ENCODE measurements at regions not wholly inside any gene's neighbourhood (a gene's known extent, or its start where the extent isn't known, plus 50 kb on each side); places are given as distances from the start of the nearest gene placed in this dataset.

DNA sequence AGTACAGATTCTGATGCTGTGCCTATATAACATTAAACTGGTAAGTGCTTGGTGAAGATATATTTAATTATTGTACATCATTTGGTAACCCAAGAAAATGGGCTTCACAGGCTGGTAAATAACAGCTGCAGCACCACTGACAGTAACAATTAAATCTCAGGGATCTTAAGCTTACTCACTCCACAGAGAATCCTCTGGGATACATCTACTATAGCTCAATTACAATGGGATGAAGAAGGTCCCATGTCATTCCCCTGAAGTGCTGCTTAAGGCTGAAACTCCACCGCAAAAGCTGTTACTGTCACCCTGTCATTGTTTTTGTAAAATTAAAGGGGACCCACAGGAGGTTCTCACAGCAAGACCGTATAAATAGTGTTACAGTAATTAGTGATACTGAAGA is 153.0 kb downstream of the IMPG2 start:
- Histone ChIP-seq H3K4me3 (ENCODE audit: low read depth, low read length) (no peak overlapping the region), H3K27me3 (ENCODE audit: control insufficient read depth, insufficient read depth, low read length) (no peaks in the 10 kb centered on the region), H3K36me3 (ENCODE audit: control insufficient read depth, insufficient read depth, low read length) (no peaks in the 10 kb centered on the region)
- DNase-seq (ENCODE audit: low read depth) = no peak
- TF ChIP-seq, protein P1, sequence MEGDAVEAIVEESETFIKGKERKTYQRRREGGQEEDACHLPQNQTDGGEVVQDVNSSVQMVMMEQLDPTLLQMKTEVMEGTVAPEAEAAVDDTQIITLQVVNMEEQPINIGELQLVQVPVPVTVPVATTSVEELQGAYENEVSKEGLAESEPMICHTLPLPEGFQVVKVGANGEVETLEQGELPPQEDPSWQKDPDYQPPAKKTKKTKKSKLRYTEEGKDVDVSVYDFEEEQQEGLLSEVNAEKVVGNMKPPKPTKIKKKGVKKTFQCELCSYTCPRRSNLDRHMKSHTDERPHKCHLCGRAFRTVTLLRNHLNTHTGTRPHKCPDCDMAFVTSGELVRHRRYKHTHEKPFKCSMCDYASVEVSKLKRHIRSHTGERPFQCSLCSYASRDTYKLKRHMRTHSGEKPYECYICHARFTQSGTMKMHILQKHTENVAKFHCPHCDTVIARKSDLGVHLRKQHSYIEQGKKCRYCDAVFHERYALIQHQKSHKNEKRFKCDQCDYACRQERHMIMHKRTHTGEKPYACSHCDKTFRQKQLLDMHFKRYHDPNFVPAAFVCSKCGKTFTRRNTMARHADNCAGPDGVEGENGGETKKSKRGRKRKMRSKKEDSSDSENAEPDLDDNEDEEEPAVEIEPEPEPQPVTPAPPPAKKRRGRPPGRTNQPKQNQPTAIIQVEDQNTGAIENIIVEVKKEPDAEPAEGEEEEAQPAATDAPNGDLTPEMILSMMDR (IDR thresholded peaks at IDR 0.05; ENCODE audit: insufficient read depth, low read length, poor library complexity, severe bottlenecking) = no peak

DNA sequence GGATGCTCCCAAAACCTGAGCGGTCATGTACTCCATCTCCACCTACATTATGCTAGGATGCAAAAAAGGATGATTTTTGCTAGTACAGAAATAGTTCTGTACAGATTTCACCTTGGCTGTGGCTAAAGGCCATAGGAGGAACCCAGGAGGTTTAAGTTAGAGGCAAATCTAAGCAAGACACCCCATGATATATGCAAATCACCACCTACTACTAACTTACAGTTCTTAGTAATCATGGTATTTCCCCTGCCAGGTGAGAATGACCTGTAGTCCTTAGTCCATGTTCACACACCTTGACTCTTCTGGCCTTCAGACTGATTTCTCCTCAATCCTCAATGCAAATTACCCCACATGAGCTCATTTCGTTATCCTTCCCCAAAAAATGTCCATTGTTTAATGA is 154.2 kb downstream of the IMPG2 start:
- Histone ChIP-seq H3K36me3 (ENCODE audit: control insufficient read depth, insufficient read depth, low read length) (no peaks in the 10 kb centered on the region), H3K27me3 (ENCODE audit: control insufficient read depth, insufficient read depth, low read length) (no peaks in the 10 kb centered on the region), H3K4me3 (ENCODE audit: low read depth, low read length) (no peak overlapping the region)
- TF ChIP-seq, protein P1 (IDR thresholded peaks at IDR 0.05; ENCODE audit: insufficient read depth, low read length, poor library complexity, severe bottlenecking) = no peak
- no peak for DNase-seq (ENCODE audit: low read depth)

DNA sequence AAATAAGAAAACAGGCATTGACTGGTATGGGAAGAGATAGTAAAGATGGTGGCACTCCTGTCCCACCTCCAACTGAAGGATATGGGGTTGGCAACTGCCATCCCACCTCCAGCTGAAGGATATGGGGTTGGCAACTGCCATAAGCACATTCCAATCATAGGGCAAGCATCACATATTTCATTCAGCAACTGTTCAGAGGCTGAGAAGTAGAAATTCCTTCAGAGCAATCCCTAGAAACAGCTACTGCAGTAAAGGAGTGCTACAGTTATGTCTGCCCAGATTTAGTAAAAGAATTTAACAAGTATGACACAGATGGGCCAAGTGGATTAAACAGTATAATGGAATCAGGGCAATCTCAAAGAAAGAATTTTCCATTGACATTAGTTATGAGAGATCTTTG is 156.8 kb downstream of the IMPG2 start:
- no peaks in the 10 kb centered on the region for H3K36me3 ChIP-seq (ENCODE audit: control insufficient read depth, insufficient read depth, low read length)
- TF ChIP-seq, protein P1 (IDR thresholded peaks at IDR 0.05; ENCODE audit: insufficient read depth, low read length, poor library complexity, severe bottlenecking) = no peak
- DNase-seq (ENCODE audit: low read depth) = no peak
- H3K27me3 ChIP-seq (ENCODE audit: control insufficient read depth, insufficient read depth, low read length) = no peaks in the 10 kb centered on the region
- no peak overlapping the region for H3K4me3 ChIP-seq (ENCODE audit: low read depth, low read length)

DNA sequence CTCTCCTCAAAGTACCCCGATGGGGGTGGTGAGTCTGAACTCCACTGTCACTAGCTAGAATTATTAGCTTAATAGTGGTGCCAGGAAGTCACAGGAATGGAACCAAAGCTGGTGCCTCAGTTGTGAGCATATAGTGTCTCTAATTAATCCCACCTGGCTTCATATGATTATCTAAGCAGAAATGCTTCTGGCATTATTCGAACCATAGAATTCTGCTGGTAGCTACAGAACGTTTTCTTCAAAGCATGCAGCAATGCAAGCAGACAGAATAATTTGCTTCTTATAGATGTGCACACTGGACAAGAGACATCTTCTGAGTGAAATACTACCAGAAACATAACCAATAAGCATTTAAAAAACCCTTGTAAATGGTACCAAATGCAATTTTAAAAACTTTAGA is 160.9 kb downstream of the IMPG2 start:
- no peaks in the 10 kb centered on the region for H3K36me3 ChIP-seq (ENCODE audit: control insufficient read depth, insufficient read depth, low read length)
- TF ChIP-seq, protein P1 (IDR thresholded peaks at IDR 0.05; ENCODE audit: insufficient read depth, low read length, poor library complexity, severe bottlenecking) = no peak
- H3K27me3 ChIP-seq (ENCODE audit: control insufficient read depth, insufficient read depth, low read length) = no peaks in the 10 kb centered on the region
- no peak overlapping the region for H3K4me3 ChIP-seq (ENCODE audit: low read depth, low read length)
- no peak for DNase-seq (ENCODE audit: low read depth)

DNA sequence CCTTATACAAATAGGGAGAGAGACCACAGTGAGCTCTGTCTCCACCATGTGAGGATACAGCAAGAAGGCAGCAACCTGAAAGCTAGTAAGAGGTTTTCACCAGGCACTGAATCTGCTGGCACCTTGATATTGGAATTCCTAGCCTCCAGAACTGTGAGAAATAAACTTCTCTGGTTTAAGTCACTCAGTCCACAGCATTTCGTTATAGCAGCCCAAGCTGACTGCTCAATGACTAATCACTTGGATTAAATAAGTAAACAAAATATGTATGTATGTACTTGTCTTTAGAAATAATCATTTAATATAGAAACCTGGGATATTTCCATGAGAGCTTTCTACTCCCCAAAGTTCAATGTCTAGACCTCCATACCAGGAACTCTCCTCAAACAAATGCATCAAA is 162.0 kb downstream of the IMPG2 start:
- Histone ChIP-seq H3K4me3 (ENCODE audit: low read depth, low read length) (no peak overlapping the region), H3K36me3 (ENCODE audit: control insufficient read depth, insufficient read depth, low read length) (no peaks in the 10 kb centered on the region), H3K27me3 (ENCODE audit: control insufficient read depth, insufficient read depth, low read length) (no peaks in the 10 kb centered on the region)
- DNase-seq (ENCODE audit: low read depth) = no peak
- TF ChIP-seq, protein P1 (IDR thresholded peaks at IDR 0.05; ENCODE audit: insufficient read depth, low read length, poor library complexity, severe bottlenecking) = no peak

DNA sequence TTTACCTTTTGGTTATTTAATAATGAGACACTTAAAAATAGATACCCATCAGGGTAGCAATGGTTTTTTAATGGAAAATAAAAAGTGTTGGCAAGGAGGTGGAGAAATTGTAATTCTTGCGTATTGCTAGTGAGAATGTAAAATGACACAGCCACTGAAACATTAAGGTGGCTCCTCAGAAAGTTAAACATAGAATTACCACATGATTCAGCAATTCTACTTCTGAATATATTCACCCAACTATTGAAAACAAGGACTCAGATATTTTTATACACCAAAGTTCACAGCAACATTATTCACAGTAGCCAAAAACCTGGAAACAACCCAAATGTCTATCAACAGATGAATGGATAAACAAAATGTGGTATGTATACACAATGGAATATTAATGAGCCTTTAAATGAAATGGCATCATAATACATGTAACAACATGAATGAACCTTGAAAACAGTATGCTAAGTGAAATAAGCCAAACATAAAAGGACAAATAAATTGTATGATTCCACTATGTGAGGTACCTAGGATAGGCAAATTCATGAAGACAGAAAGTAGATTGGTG is 163.5 kb downstream of the IMPG2 start:
- Histone ChIP-seq H3K27me3 (ENCODE audit: control insufficient read depth, insufficient read depth, low read length) (no peaks in the 10 kb centered on the region), H3K36me3 (ENCODE audit: control insufficient read depth, insufficient read depth, low read length) (no peaks in the 10 kb centered on the region), H3K4me3 (ENCODE audit: low read depth, low read length) (no peak overlapping the region)
- TF ChIP-seq, protein P1 (IDR thresholded peaks at IDR 0.05; ENCODE audit: insufficient read depth, low read length, poor library complexity, severe bottlenecking) = no peak
- DNase-seq (ENCODE audit: low read depth) = no peak
